GM21825 (cell line): ENCODE measurements at regions not wholly inside any gene's neighbourhood (a gene's known extent, or its start where the extent isn't known, plus 50 kb on each side); places are given as distances from the start of the nearest gene placed in this dataset.
"Not testable (repeated sequence)": the region's sequence is repeated elsewhere in the genome, so short reads cannot be mapped to it uniquely, and the experiment has no call there.

Experiments used
- ATAC-seq: cut with Tn5 transposase; IDR thresholded peaks from one replicate; pipeline ENCODE4 v1.9.1; 2021; ENCODE audit warnings: mild to moderate bottlenecking, moderate library complexity; ENCODE audit not compliant: unreplicated experiment

- no peak for ATAC-seq
Observed at GRCh38 chr11:41675205-41675604, 215.8 kb upstream of the LRRC4C start.

- ATAC-seq, result no peak
Observed at GRCh38 chr11:41713030-41713429, 253.6 kb upstream of the LRRC4C start.

- no peak for ATAC-seq
Observed at GRCh38 chr11:41714101-41714500, 254.6 kb upstream of the LRRC4C start.

- ATAC-seq, result no peak
Observed at GRCh38 chr11:41716862-41717261, 257.4 kb upstream of the LRRC4C start.

GRCh38 chr11:41720761-41721160 lies 261.3 kb upstream of the LRRC4C start:
- ATAC-seq, result no peak

- not testable (repeated sequence) for ATAC-seq
Observed at GRCh38 chr11:41728161-41728560, 268.7 kb upstream of the LRRC4C start.

- no peak for ATAC-seq
Observed at GRCh38 chr11:41775296-41775695, 315.8 kb upstream of the LRRC4C start.

GRCh38 chr11:41779401-41779960 lies 320.0 kb upstream of the LRRC4C start:
- ATAC-seq, result no peak

- no peak for ATAC-seq
Observed at GRCh38 chr11:41781441-41781840, 322.0 kb upstream of the LRRC4C start.

- no peak for ATAC-seq
Observed at GRCh38 chr11:41784513-41785335, 325.3 kb upstream of the LRRC4C start.

- ATAC-seq, result no peak
Observed at GRCh38 chr11:41786087-41786486, 326.6 kb upstream of the LRRC4C start.

GRCh38 chr11:41788177-41788576 lies 328.7 kb upstream of the LRRC4C start:
- ATAC-seq, result no peak

GRCh38 chr11:41789376-41789775 lies 329.9 kb upstream of the LRRC4C start:
- no peak for ATAC-seq

- ATAC-seq, result no peak
Observed at GRCh38 chr11:41795004-41795403, 335.6 kb upstream of the LRRC4C start.

GRCh38 chr11:41799754-41800153 lies 340.3 kb upstream of the LRRC4C start:
- ATAC-seq, result no peak

GRCh38 chr11:41803895-41804294 lies 344.4 kb upstream of the LRRC4C start:
- ATAC-seq, result no peak

GRCh38 chr11:41816396-41816795 lies 356.9 kb upstream of the LRRC4C start:
- no peak for ATAC-seq

GRCh38 chr11:41824287-41824686 lies 364.8 kb upstream of the LRRC4C start:
- not testable (repeated sequence) for ATAC-seq

- ATAC-seq, result no peak
Observed at GRCh38 chr11:41826085-41826484, 366.6 kb upstream of the LRRC4C start.

GRCh38 chr11:41836431-41836830 lies 377.0 kb upstream of the LRRC4C start:
- no peak for ATAC-seq

GRCh38 chr11:41842673-41843072 lies 383.2 kb upstream of the LRRC4C start:
- ATAC-seq, result no peak

- no peak for ATAC-seq
Observed at GRCh38 chr11:41845066-41845465, 385.6 kb upstream of the LRRC4C start.

- ATAC-seq, result no peak
Observed at GRCh38 chr11:41848349-41848748, 388.9 kb upstream of the LRRC4C start.
